ENCODE measurements at regions not wholly inside any gene's neighbourhood (a gene's known extent, or its start where the extent isn't known, plus 50 kb on each side); places are given as distances from the start of the nearest gene placed in this dataset.

DNA sequence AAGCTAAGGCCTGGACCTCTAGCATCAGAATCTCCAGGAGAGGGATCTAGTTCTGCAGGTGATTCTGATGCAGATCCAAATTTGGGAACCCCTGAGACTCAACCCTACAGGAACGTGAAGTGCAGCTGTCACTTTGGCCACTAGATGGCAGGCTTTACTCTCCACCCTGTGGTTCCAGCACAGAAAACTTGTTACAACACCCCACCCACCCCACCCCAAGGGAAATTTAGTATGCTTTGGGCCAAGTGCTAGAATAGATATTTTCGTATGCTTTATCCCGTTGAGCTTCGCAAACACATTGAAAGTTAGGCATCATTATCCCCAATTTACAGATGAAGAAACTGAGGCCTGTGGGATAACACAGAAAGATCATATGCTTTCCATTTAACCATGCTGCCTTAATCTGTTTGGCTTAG, 232.0 kb downstream of the B3GLCT start:
- DNase-seq (ENCODE audit: low spot score) = peak; percentile 52
- H3K27me3 ChIP-seq (ENCODE audit: control insufficient read depth in 4 of 4, insufficient read depth in 4 of 4, low read length in 3 of 4) = peaks cover 0 to 5% (median 2%) of the 10 kb centered on the region in 4 donors
- H3K4me3 ChIP-seq (ENCODE audit: low read depth in 1 of 3, low read length in 3 of 3) = no peak overlapping the region
- 17% methylated on average over 4 of the region's 4 CpGs for WGBS
- H3K27ac ChIP-seq (ENCODE audit: low read depth in 1 of 2, low read length in 2 of 2) = no peak overlapping the region
- H3K36me3 ChIP-seq (ENCODE audit: control insufficient read depth in 4 of 4, insufficient read depth in 3 of 4, low read depth in 1 of 4, low read length in 3 of 4) = no peaks in the 10 kb centered on the region
- no peak for TF ChIP-seq FOXA1 (IDR thresholded peaks at IDR 0.05)
- TF ChIP-seq, protein P1, sequence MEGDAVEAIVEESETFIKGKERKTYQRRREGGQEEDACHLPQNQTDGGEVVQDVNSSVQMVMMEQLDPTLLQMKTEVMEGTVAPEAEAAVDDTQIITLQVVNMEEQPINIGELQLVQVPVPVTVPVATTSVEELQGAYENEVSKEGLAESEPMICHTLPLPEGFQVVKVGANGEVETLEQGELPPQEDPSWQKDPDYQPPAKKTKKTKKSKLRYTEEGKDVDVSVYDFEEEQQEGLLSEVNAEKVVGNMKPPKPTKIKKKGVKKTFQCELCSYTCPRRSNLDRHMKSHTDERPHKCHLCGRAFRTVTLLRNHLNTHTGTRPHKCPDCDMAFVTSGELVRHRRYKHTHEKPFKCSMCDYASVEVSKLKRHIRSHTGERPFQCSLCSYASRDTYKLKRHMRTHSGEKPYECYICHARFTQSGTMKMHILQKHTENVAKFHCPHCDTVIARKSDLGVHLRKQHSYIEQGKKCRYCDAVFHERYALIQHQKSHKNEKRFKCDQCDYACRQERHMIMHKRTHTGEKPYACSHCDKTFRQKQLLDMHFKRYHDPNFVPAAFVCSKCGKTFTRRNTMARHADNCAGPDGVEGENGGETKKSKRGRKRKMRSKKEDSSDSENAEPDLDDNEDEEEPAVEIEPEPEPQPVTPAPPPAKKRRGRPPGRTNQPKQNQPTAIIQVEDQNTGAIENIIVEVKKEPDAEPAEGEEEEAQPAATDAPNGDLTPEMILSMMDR (IDR thresholded peaks at IDR 0.05; ENCODE audit: low read depth, low read length, missing input control) = peak; percentile 64
- TF ChIP-seq RAD21 (IDR thresholded peaks at IDR 0.05) = peak; percentile 64 to 75
- no peak overlapping the region for H3K9ac ChIP-seq (ENCODE audit: low read depth in 1 of 2, low read length in 2 of 2)
- H3K4me1 ChIP-seq (ENCODE audit: control insufficient read depth in 4 of 4, insufficient read depth in 4 of 4, low read length in 3 of 4) = no peaks in the 10 kb centered on the region
- no peaks in the 10 kb centered on the region for H3K9me3 ChIP-seq (ENCODE audit: control insufficient read depth in 4 of 4, low read length in 3 of 4)

GRCh38 chr13:31433207-31433606, 233.4 kb downstream of the B3GLCT start:
- no peaks in the 10 kb centered on the region for H3K36me3 ChIP-seq (ENCODE audit: control insufficient read depth in 4 of 4, insufficient read depth in 3 of 4, low read depth in 1 of 4, low read length in 3 of 4)
- no peak overlapping the region for H3K4me3 ChIP-seq (ENCODE audit: low read depth in 1 of 3, low read length in 3 of 3)
- no peak for DNase-seq (ENCODE audit: low spot score)
- TF ChIP-seq EGR1 (IDR thresholded peaks at IDR 0.05; ENCODE audit: low read depth in 2 of 2) (no peak), MAX (IDR thresholded peaks at IDR 0.05) (no peak), YY1 (IDR thresholded peaks at IDR 0.05) (no peak), NR2F2 (IDR thresholded peaks at IDR 0.05) (no peak), SP1 (IDR thresholded peaks at IDR 0.05) (no peak), HNF4A (conservative IDR thresholded peaks at IDR 0.05) (no peak), GABPA (IDR thresholded peaks at IDR 0.05 in 1 of 2, conservative IDR thresholded peaks at IDR 0.05 in 1 of 2) (no peak), TAF1 (conservative IDR thresholded peaks at IDR 0.05) (no peak), FOXA1 (IDR thresholded peaks at IDR 0.05) (no peak)
- TF ChIP-seq, protein P1 (IDR thresholded peaks at IDR 0.05; ENCODE audit: low read depth, low read length, missing input control) = no peak
- no peak overlapping the region for H3K27ac ChIP-seq (ENCODE audit: low read depth in 1 of 2, low read length in 2 of 2)
- peaks cover 0 to 9% (median 2%) of the 10 kb centered on the region in 4 donors for H3K27me3 ChIP-seq (ENCODE audit: control insufficient read depth in 4 of 4, insufficient read depth in 4 of 4, low read length in 3 of 4)
- H3K4me1 ChIP-seq (ENCODE audit: control insufficient read depth in 4 of 4, insufficient read depth in 4 of 4, low read length in 3 of 4) = no peaks in the 10 kb centered on the region
- 61% methylated on average over 1 of the region's 1 CpG for WGBS
- no peak overlapping the region for H3K9ac ChIP-seq (ENCODE audit: low read depth in 1 of 2, low read length in 2 of 2)
- no peaks in the 10 kb centered on the region for H3K9me3 ChIP-seq (ENCODE audit: control insufficient read depth in 4 of 4, low read length in 3 of 4)

DNA sequence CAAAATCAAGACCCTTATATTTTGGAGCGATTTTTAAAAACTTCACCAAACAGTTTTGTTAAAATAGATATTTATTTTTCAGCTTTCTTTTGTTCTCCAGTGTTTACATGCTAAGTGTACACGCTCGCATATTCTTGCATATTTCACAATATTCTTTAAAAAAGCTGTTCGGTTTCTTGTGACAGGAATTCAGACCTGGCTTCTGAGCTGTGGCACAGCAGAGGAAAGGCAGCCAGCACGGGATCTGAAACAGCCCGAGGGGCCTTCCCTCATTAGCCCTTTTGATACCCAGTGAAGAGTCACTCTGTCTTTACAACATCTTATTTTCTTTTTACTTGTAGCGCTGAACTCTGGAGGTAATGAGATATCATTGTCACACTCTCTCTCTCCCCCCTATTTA, 234.0 kb downstream of the B3GLCT start:
- no peak for DNase-seq (ENCODE audit: low spot score)
- no peak for TF ChIP-seq RXRA (IDR thresholded peaks at IDR 0.05)
- TF ChIP-seq JUND (IDR thresholded peaks at IDR 0.05) = no peak
- no peak for TF ChIP-seq NR2F2 (IDR thresholded peaks at IDR 0.05)
- TF ChIP-seq FOXA1 (IDR thresholded peaks at IDR 0.05) = no peak
- Histone ChIP-seq H3K36me3 (ENCODE audit: control insufficient read depth in 4 of 4, insufficient read depth in 3 of 4, low read depth in 1 of 4, low read length in 3 of 4) (no peaks in the 10 kb centered on the region), H3K27ac (ENCODE audit: low read depth in 1 of 2, low read length in 2 of 2) (no peak overlapping the region), H3K27me3 (ENCODE audit: control insufficient read depth in 4 of 4, insufficient read depth in 4 of 4, low read length in 3 of 4) (peaks cover 0 to 9% (median 2%) of the 10 kb centered on the region in 4 donors), H3K4me1 (ENCODE audit: control insufficient read depth in 4 of 4, insufficient read depth in 4 of 4, low read length in 3 of 4) (no peaks in the 10 kb centered on the region), H3K9me3 (ENCODE audit: control insufficient read depth in 4 of 4, low read length in 3 of 4) (no peaks in the 10 kb centered on the region), H3K9ac (ENCODE audit: low read depth in 1 of 2, low read length in 2 of 2) (no peak overlapping the region), H3K4me3 (ENCODE audit: low read depth in 1 of 3, low read length in 3 of 3) (no peak overlapping the region)
- 67% methylated on average over 7 of the region's 7 CpGs for WGBS
